GM12878 (cell line): ENCODE measurements at regions not wholly inside any gene's neighbourhood (a gene's known extent, or its start where the extent isn't known, plus 50 kb on each side); places are given as distances from the start of the nearest gene placed in this dataset.

Experiments used
- ATAC-seq: fragments of 200-7000 bp; cut with Tn5 transposase; 3 replicates; pipeline ENCODE4 v1.9.1; 2020; ENCODE audit warnings: mild to moderate bottlenecking, moderate library complexity
- BruUV-seq: library from RNA; stranded (reverse); fragments of 400-500 nt; replicated peaks from 2 replicates; lab custom pipeline; 2021; lab: Mats Ljungman, UMichigan
- CTCF ChIA-PET: fragments of 300-600 bp; sonication (Branson Sonifier 250); formaldehyde crosslinking; extraction: SDS; loops from one replicate; lab custom pipeline; 2021; ENCODE audit warnings: inconsistent platforms; lab: Yijun Ruan, JAX
- POLR2A ChIA-PET: fragments of 350-600 bp; formaldehyde crosslinking; extraction: SDS; loops from one replicate; lab custom pipeline; 2021; ENCODE audit warnings: inconsistent platforms; lab: Charles Lee
- RAD21 ChIA-PET: fragments of 300-600 bp; sonication (Branson Sonifier 250); formaldehyde crosslinking; loops from one replicate; lab custom pipeline; 2023; ENCODE audit warnings: antibody characterized with exemption; ENCODE audit not compliant: unreplicated experiment; lab: Charles Lee
- SMC1A ChIA-PET: fragments of 300-600 bp; sonication (Branson Sonifier 250); formaldehyde crosslinking; loops from one replicate; lab custom pipeline; 2023; ENCODE audit not compliant: unreplicated experiment, uncharacterized antibody; lab: Charles Lee
- DNase-seq: peaks from one replicate; pipeline ENCODE4 v3.0.0-alpha.2; 2011; ENCODE audit warnings: low read depth, low spot score
- FAIRE-seq: peaks from 3 replicates; lab custom pipeline; 2011; peaks lifted over from hg19 to GRCh38; lab: Jason Lieb, UNC
- H2AFZ ChIP-seq: 2 replicates; pipeline ENCODE4 v1.6.0; 2011; ENCODE audit warnings: low read depth, low read length, control low read depth; ENCODE audit not compliant: control insufficient read depth
- H3K27ac ChIP-seq: 2 replicates; pipeline ENCODE4 v1.5.1; 2011; ENCODE audit warnings: control low read depth; ENCODE audit not compliant: control insufficient read depth, insufficient read depth
- H3K27me3 ChIP-seq, 2 experiments: replicated peaks in 1 of 2; 2 replicates each; pipeline versions ENCODE4 v1.6.0 to v1.6.1; 2011; ENCODE audit warnings: low read length in 1 of 2; ENCODE audit not compliant: control insufficient read depth in 2 of 2, insufficient read depth in 2 of 2
- H3K36me3 ChIP-seq, 2 experiments: 2 replicates each; pipeline ENCODE4 v1.5.1; 2011; ENCODE audit warnings: low read length in 1 of 2; ENCODE audit not compliant: control insufficient read depth in 2 of 2, insufficient read depth in 2 of 2
- H3K4me1 ChIP-seq: 2 replicates; pipeline ENCODE4 v1.6.1; 2011; ENCODE audit warnings: mild to moderate bottlenecking, low read length, moderate library complexity, mixed read lengths; ENCODE audit not compliant: control insufficient read depth, insufficient read depth
- H3K4me2 ChIP-seq: 2 replicates; pipeline ENCODE4 v1.6.0; 2011; ENCODE audit warnings: control low read depth; ENCODE audit not compliant: control insufficient read depth, insufficient read depth
- H3K4me3 ChIP-seq: fragments of 200-600 bp; sonication (generic); 2 replicates; pipeline ENCODE4 v1.5.1; 2016
- H3K79me2 ChIP-seq: 2 replicates; pipeline ENCODE4 v1.6.0; 2011; ENCODE audit warnings: low read length; ENCODE audit not compliant: control insufficient read depth, insufficient read depth
- H3K9ac ChIP-seq: 2 replicates; pipeline ENCODE4 v1.8.0; 2011; ENCODE audit warnings: low read length, control low read depth, mixed read lengths; ENCODE audit not compliant: control insufficient read depth, insufficient read depth
- H3K9me3 ChIP-seq: replicated peaks from 3 replicates; pipeline ENCODE4 v1.5.1; 2011; ENCODE audit warnings: mild to moderate bottlenecking, low read length; ENCODE audit not compliant: control insufficient read depth, insufficient read depth
- H4K20me1 ChIP-seq: 2 replicates; pipeline ENCODE4 v1.6.0; 2011; ENCODE audit not compliant: control insufficient read depth, insufficient read depth
- BCLAF1 ChIP-seq: fragments of 450-650 bp; IDR thresholded peaks from 2 replicates; pipeline ENCODE4 v1.6.1; 2017; ENCODE audit warnings: antibody characterized with exemption, mild to moderate bottlenecking, moderate library complexity
- EZH2 ChIP-seq: IDR thresholded peaks from 2 replicates; pipeline ENCODE4 v1.6.1; 2012; ENCODE audit warnings: low read depth, mild to moderate bottlenecking, control low read depth, inconsistent platforms, low read length, borderline replicate concordance; ENCODE audit not compliant: control insufficient read depth
- FOXM1 ChIP-seq: IDR thresholded peaks from 2 replicates; pipeline ENCODE4 v1.6.1; 2012; ENCODE audit warnings: low read depth, mild to moderate bottlenecking, inconsistent platforms, low read length, moderate library complexity
- HDGF ChIP-seq: fragments of 450-650 bp; IDR thresholded peaks from 2 replicates; pipeline ENCODE4 v1.6.1; 2016; ENCODE audit warnings: antibody characterized with exemption
- MEF2B ChIP-seq: fragments of 450-650 bp; IDR thresholded peaks from 2 replicates; pipeline ENCODE4 v1.6.1; 2018; ENCODE audit warnings: mild to moderate bottlenecking, moderate library complexity; ENCODE audit not compliant: partially characterized antibody, poor library complexity, severe bottlenecking
- WGBS: methylation state at CpG from one replicate; pipeline ENCODE4 v1.1.6; 2016; ENCODE audit warnings: low lambda C conversion rate; ENCODE audit not compliant: insufficient replicate concordance, insufficient coverage; ENCODE audit errors: missing lambda C conversion rate; 5-methylcytosine and 5-hydroxymethylcytosine counted together
- in situ Hi-C: fragments of 300-500 bp; cut with MboI; formaldehyde crosslinking; loops from 9 replicates; pipeline ENCODE4 v1.14.3; 2018; ENCODE audit warnings: mixed read lengths
- intact Hi-C: fragments of 100-400 bp; cut with micrococcal nuclease; formaldehyde crosslinking; loops from one replicate; pipeline ENCODE4 v1.14.2; 2022; ENCODE audit not compliant: unreplicated experiment
- TF ChIP-seq, protein P1 (sequence below): IDR thresholded peaks from 2 replicates; pipeline ENCODE4 v1.6.1; 2011; ENCODE audit warnings: mild to moderate bottlenecking, low read depth, low read length, moderate library complexity; ENCODE audit not compliant: insufficient replicate concordance
- TF ChIP-seq, protein P2 (sequence below): IDR thresholded peaks from 2 replicates; pipeline ENCODE4 v1.6.1; 2012; ENCODE audit warnings: improper control_type of control experiment, low read depth, low read length; ENCODE audit not compliant: insufficient replicate concordance
- TF ChIP-seq, protein P3 (sequence below): fragments of 450-650 bp; IDR thresholded peaks from 2 replicates; pipeline ENCODE4 v1.6.1; 2017; ENCODE audit warnings: mild to moderate bottlenecking, moderate library complexity

GRCh38 chr3:189001559-189001958 lies 170.2 kb upstream of the TPRG1 start (continued):
- no peak for TF ChIP-seq BCLAF1
- TF ChIP-seq, protein P1, sequence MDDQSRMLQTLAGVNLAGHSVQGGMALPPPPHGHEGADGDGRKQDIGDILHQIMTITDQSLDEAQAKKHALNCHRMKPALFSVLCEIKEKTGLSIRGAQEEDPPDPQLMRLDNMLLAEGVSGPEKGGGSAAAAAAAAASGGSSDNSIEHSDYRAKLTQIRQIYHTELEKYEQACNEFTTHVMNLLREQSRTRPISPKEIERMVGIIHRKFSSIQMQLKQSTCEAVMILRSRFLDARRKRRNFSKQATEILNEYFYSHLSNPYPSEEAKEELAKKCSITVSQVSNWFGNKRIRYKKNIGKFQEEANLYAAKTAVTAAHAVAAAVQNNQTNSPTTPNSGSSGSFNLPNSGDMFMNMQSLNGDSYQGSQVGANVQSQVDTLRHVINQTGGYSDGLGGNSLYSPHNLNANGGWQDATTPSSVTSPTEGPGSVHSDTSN: no peak
- no peak for TF ChIP-seq HDGF

- intact Hi-C loops: no loop called here
- no peak for FAIRE-seq
- CTCF ChIA-PET: interaction anchor here (1.0 kb wide), 1 partner anchor 39 kb away, joined by 3 read pairs; no protein-coding TSS in a partner anchor
- no peak for TF ChIP-seq MEF2B
- TF ChIP-seq, protein P2, sequence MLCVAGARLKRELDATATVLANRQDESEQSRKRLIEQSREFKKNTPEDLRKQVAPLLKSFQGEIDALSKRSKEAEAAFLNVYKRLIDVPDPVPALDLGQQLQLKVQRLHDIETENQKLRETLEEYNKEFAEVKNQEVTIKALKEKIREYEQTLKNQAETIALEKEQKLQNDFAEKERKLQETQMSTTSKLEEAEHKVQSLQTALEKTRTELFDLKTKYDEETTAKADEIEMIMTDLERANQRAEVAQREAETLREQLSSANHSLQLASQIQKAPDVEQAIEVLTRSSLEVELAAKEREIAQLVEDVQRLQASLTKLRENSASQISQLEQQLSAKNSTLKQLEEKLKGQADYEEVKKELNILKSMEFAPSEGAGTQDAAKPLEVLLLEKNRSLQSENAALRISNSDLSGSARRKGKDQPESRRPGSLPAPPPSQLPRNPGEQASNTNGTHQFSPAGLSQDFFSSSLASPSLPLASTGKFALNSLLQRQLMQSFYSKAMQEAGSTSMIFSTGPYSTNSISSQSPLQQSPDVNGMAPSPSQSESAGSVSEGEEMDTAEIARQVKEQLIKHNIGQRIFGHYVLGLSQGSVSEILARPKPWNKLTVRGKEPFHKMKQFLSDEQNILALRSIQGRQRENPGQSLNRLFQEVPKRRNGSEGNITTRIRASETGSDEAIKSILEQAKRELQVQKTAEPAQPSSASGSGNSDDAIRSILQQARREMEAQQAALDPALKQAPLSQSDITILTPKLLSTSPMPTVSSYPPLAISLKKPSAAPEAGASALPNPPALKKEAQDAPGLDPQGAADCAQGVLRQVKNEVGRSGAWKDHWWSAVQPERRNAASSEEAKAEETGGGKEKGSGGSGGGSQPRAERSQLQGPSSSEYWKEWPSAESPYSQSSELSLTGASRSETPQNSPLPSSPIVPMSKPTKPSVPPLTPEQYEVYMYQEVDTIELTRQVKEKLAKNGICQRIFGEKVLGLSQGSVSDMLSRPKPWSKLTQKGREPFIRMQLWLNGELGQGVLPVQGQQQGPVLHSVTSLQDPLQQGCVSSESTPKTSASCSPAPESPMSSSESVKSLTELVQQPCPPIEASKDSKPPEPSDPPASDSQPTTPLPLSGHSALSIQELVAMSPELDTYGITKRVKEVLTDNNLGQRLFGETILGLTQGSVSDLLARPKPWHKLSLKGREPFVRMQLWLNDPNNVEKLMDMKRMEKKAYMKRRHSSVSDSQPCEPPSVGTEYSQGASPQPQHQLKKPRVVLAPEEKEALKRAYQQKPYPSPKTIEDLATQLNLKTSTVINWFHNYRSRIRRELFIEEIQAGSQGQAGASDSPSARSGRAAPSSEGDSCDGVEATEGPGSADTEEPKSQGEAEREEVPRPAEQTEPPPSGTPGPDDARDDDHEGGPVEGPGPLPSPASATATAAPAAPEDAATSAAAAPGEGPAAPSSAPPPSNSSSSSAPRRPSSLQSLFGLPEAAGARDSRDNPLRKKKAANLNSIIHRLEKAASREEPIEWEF: no peak
- TF ChIP-seq, protein P3, sequence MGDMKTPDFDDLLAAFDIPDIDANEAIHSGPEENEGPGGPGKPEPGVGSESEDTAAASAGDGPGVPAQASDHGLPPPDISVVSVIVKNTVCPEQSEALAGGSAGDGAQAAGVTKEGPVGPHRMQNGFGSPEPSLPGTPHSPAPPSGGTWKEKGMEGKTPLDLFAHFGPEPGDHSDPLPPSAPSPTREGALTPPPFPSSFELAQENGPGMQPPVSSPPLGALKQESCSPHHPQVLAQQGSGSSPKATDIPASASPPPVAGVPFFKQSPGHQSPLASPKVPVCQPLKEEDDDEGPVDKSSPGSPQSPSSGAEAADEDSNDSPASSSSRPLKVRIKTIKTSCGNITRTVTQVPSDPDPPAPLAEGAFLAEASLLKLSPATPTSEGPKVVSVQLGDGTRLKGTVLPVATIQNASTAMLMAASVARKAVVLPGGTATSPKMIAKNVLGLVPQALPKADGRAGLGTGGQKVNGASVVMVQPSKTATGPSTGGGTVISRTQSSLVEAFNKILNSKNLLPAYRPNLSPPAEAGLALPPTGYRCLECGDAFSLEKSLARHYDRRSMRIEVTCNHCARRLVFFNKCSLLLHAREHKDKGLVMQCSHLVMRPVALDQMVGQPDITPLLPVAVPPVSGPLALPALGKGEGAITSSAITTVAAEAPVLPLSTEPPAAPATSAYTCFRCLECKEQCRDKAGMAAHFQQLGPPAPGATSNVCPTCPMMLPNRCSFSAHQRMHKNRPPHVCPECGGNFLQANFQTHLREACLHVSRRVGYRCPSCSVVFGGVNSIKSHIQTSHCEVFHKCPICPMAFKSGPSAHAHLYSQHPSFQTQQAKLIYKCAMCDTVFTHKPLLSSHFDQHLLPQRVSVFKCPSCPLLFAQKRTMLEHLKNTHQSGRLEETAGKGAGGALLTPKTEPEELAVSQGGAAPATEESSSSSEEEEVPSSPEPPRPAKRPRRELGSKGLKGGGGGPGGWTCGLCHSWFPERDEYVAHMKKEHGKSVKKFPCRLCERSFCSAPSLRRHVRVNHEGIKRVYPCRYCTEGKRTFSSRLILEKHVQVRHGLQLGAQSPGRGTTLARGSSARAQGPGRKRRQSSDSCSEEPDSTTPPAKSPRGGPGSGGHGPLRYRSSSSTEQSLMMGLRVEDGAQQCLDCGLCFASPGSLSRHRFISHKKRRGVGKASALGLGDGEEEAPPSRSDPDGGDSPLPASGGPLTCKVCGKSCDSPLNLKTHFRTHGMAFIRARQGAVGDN: no peak
- TF ChIP-seq FOXM1: no peak
- TF ChIP-seq EZH2: no peak
Measured at GRCh38 chr3:189003410-189003809, 168.4 kb upstream of the TPRG1 start.

More at GRCh38 chr3:189003410-189003809, 168.4 kb upstream of the TPRG1 start:
- Histone ChIP-seq H2AFZ (no peak overlapping the region), H3K9ac (no peak overlapping the region), H3K36me3 (no peaks in the 10 kb centered on the region), H3K4me3 (no peak overlapping the region), H3K4me2 (no peak overlapping the region), H3K4me1 (no peaks in the 10 kb centered on the region), H4K20me1 (no peaks in the 10 kb centered on the region), H3K27me3 (no peaks in the 10 kb centered on the region; a peak in 1 of 4 replicates), H3K79me2 (no peaks in the 10 kb centered on the region), H3K27ac (no peak overlapping the region), H3K9me3 (no peaks in the 10 kb centered on the region)
- DNase-seq: no peak
- WGBS: 41% methylated on average over 1 of the region's 1 CpG
- in situ Hi-C loops: no loop called here
- ChIA-PET SMC1A (interaction anchor here (0.9 kb wide), 1 partner anchor 13 kb away, joined by 3 read pairs; no protein-coding TSS in a partner anchor), RAD21 (no interaction called here), POLR2A (no interaction called here)
- no TSS peak for BruUV-seq
- no peak for ATAC-seq
